Esophagus muscularis mucosa (tissue), 4 donors: ENCODE measurements at regions not wholly inside any gene's neighbourhood (a gene's known extent, or its start where the extent isn't known, plus 50 kb on each side); places are given as distances from the start of the nearest gene placed in this dataset.
"Not testable (repeated sequence)": the region's sequence is repeated elsewhere in the genome, so short reads cannot be mapped to it uniquely, and the experiment has no call there.

ENCODE experiments used
- CTCF ChIP-seq, 3 experiments: fragments of 200-600 bp in 2 of 3; fragments of 450-650 bp in 1 of 3; sonication (generic) in 2 of 3; IDR thresholded peaks; one replicate each; pipeline ENCODE4 v1.5.1; 2017 to 2019; ENCODE audit warnings: antibody characterized with exemption in 3 of 3, mild to moderate bottlenecking in 2 of 3, moderate library complexity in 1 of 3
- EP300 ChIP-seq: sonication (generic); formaldehyde crosslinking; IDR thresholded peaks from one replicate; pipeline ENCODE4 v1.6.1; 2017; ENCODE audit warnings: antibody characterized with exemption
- POLR2A ChIP-seq: fragments of 450-650 bp; IDR thresholded peaks from one replicate; pipeline ENCODE4 v1.6.1; 2017; ENCODE audit warnings: antibody characterized with exemption, moderate library complexity, mild to moderate bottlenecking, low read depth
- POLR2AphosphoS5 ChIP-seq, 2 donors: sonication (generic); formaldehyde crosslinking; IDR thresholded peaks; one replicate each; pipeline ENCODE4 v1.6.1; 2017; ENCODE audit warnings: antibody characterized with exemption in 2 of 2

DNA sequence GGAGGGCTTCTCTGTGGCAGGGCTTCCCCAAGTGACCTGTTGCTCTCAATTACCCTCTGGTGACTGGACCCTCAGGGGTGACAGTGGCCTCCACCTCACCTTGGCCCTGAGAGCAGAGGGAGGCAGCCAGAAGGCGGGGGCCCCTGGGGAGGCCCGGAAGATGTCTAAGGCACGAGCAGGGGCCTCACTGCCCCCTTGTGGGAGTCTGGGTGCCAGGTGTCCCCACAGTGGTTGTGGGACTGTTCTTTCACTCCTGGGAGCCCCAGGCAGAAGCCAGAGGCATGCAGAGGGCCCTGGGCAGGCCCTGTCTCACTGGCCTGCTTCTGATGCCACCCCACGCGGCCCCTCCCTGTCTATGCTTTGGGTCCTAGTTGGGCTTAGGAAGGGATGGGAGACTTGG lies 59.3 kb downstream of the TMEM121 start:
- not testable (repeated sequence) for TF ChIP-seq CTCF (IDR thresholded peaks at IDR 0.05); POLR2AphosphoS5 (IDR thresholded peaks at IDR 0.05); POLR2A; EP300
